K562 (cell line): ENCODE measurements at regions not wholly inside any gene's neighbourhood (a gene's known extent, or its start where the extent isn't known, plus 50 kb on each side); places are given as distances from the start of the nearest gene placed in this dataset.

ENCODE experiments used
- ARID1B ChIP-seq: fragments of 450-650 bp; IDR thresholded peaks from 2 replicates; pipeline ENCODE4 v1.6.1; 2016; ENCODE audit warnings: antibody characterized with exemption, mild to moderate bottlenecking, inconsistent platforms
- E2F1 ChIP-seq: sonication (generic); formaldehyde crosslinking; IDR thresholded peaks from 2 replicates; pipeline ENCODE4 v1.8.1; 2023; ENCODE audit warnings: mild to moderate bottlenecking, missing genetic modification reagents, moderate library complexity
- HMBOX1 ChIP-seq: sonication (generic); IDR thresholded peaks from 2 replicates; pipeline ENCODE4 v1.6.1; 2016
- LCOR ChIP-seq: sonication (generic); formaldehyde crosslinking; IDR thresholded peaks from 2 replicates; pipeline ENCODE4 v1.8.0; 2022; ENCODE audit warnings: mild to moderate bottlenecking, missing genetic modification reagents
- POLR2AphosphoS5 ChIP-seq: IDR thresholded peaks from 2 replicates; pipeline ENCODE4 v1.6.1; 2011; ENCODE audit warnings: mild to moderate bottlenecking, low read depth, low read length, moderate library complexity; ENCODE audit not compliant: control insufficient read depth, insufficient read depth
- PTBP1 ChIP-seq: fragments of 200-400 bp; formaldehyde crosslinking; IDR thresholded peaks from 2 replicates; pipeline ENCODE4 v1.6.1; 2017; ENCODE audit warnings: low read depth, low read length
- SP1 ChIP-seq: sonication (generic); formaldehyde crosslinking; IDR thresholded peaks from 2 replicates; pipeline ENCODE4 v1.8.1; 2022; ENCODE audit warnings: mild to moderate bottlenecking, missing genetic modification reagents
- TF ChIP-seq, protein P1 (sequence below): fragments of 450-650 bp; IDR thresholded peaks from 2 replicates; pipeline ENCODE4 v1.6.1; 2016; ENCODE audit warnings: antibody characterized with exemption
- TF ChIP-seq, protein P2 (sequence below), 3 experiments: IDR thresholded peaks in 2 of 3; conservative IDR thresholded peaks in 1 of 3; 2 replicates each; pipeline ENCODE4 v1.5.1; 2011 to 2012; ENCODE audit warnings: low read length in 3 of 3, mild to moderate bottlenecking in 3 of 3, control low read depth in 2 of 3, improper control_type of control experiment in 1 of 3, inconsistent platforms in 1 of 3, low read depth in 1 of 3, mixed read lengths in 1 of 3, moderate library complexity in 1 of 3; ENCODE audit not compliant: insufficient read depth in 2 of 3

GRCh38 chr12:4003576-4003975, 130.4 kb upstream of the PARP11 start:
- TF ChIP-seq E2F1 (CRISPR knock-in tag), result no peak
- TF ChIP-seq PTBP1, result no peak
- no peak for TF ChIP-seq ARID1B
- TF ChIP-seq HMBOX1, result no peak
- TF ChIP-seq POLR2AphosphoS5, result no peak
- TF ChIP-seq, protein P1, sequence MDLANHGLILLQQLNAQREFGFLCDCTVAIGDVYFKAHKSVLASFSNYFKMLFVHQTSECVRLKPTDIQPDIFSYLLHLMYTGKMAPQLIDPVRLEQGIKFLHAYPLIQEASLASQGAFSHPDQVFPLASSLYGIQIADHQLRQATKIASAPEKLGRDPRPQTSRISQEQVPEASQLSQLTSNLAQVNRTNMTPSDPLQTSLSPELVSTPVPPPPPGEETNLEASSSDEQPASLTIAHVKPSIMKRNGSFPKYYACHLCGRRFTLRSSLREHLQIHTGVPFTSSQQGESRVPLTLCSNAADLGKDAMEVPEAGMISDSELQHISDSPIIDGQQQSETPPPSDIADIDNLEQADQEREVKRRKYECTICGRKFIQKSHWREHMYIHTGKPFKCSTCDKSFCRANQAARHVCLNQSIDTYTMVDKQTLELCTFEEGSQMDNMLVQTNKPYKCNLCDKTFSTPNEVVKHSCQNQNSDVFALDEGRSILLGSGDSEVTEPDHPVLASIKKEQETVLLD, result no peak
- TF ChIP-seq LCOR (CRISPR knock-in tag), result no peak
- TF ChIP-seq, protein P2, sequence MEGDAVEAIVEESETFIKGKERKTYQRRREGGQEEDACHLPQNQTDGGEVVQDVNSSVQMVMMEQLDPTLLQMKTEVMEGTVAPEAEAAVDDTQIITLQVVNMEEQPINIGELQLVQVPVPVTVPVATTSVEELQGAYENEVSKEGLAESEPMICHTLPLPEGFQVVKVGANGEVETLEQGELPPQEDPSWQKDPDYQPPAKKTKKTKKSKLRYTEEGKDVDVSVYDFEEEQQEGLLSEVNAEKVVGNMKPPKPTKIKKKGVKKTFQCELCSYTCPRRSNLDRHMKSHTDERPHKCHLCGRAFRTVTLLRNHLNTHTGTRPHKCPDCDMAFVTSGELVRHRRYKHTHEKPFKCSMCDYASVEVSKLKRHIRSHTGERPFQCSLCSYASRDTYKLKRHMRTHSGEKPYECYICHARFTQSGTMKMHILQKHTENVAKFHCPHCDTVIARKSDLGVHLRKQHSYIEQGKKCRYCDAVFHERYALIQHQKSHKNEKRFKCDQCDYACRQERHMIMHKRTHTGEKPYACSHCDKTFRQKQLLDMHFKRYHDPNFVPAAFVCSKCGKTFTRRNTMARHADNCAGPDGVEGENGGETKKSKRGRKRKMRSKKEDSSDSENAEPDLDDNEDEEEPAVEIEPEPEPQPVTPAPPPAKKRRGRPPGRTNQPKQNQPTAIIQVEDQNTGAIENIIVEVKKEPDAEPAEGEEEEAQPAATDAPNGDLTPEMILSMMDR (IDR thresholded peaks at IDR 0.05 in 2 of 3, conservative IDR thresholded peaks at IDR 0.05 in 1 of 3; ENCODE audit: insufficient read depth in 2 of 3, low read depth in 1 of 3, low read length in 3 of 3), result no peak
- TF ChIP-seq SP1 (CRISPR knock-in tag), result no peak
